Liver (tissue), 8 donors: ENCODE measurements at regions not wholly inside any gene's neighbourhood (a gene's known extent, or its start where the extent isn't known, plus 50 kb on each side); places are given as distances from the start of the nearest gene placed in this dataset.

Experiments used
- DNase-seq: peaks from one replicate; pipeline ENCODE4 v3.0.0-alpha.2; 2017; ENCODE audit warnings: low spot score
- H3K27ac ChIP-seq, 2 donors: one replicate each; pipeline ENCODE4 v1.7.0; 2013; ENCODE audit warnings: inconsistent platforms in 2 of 2, low read length in 2 of 2, control low read depth in 1 of 2, low read depth in 1 of 2, mild to moderate bottlenecking in 1 of 2
- H3K27me3 ChIP-seq, 4 donors: one replicate each; pipeline versions ENCODE4 v1.6.1 to v1.7.0; 2013; ENCODE audit warnings: low read length in 3 of 4, inconsistent platforms in 1 of 4, mild to moderate bottlenecking in 1 of 4, moderate library complexity in 1 of 4; ENCODE audit not compliant: control insufficient read depth in 4 of 4, insufficient read depth in 4 of 4
- H3K36me3 ChIP-seq, 4 donors: one replicate each; pipeline versions ENCODE4 v1.6.1 to v1.7.0; 2013; ENCODE audit warnings: low read length in 3 of 4, mild to moderate bottlenecking in 3 of 4, low read depth in 1 of 4, moderate library complexity in 1 of 4; ENCODE audit not compliant: control insufficient read depth in 4 of 4, insufficient read depth in 3 of 4
- H3K4me1 ChIP-seq, 4 donors: one replicate each; pipeline versions ENCODE4 v1.6.1 to v1.7.0; 2013; ENCODE audit warnings: low read length in 3 of 4, mild to moderate bottlenecking in 3 of 4, moderate library complexity in 1 of 4; ENCODE audit not compliant: control insufficient read depth in 4 of 4, insufficient read depth in 4 of 4
- H3K4me3 ChIP-seq, 3 donors: one replicate each; pipeline versions ENCODE4 v1.6.1 to v1.7.0; 2013; ENCODE audit warnings: low read length in 3 of 3, control low read depth in 1 of 3, low read depth in 1 of 3, mild to moderate bottlenecking in 1 of 3
- H3K9ac ChIP-seq, 2 donors: one replicate each; pipeline ENCODE4 v1.7.0; 2013; ENCODE audit warnings: low read length in 2 of 2, mild to moderate bottlenecking in 2 of 2, moderate library complexity in 2 of 2, control low read depth in 1 of 2, low read depth in 1 of 2
- H3K9me3 ChIP-seq, 4 donors: one replicate each; pipeline versions ENCODE4 v1.6.1 to v1.7.0; 2013; ENCODE audit warnings: low read length in 3 of 4; ENCODE audit not compliant: control insufficient read depth in 4 of 4
- EGR1 ChIP-seq, 2 donors: IDR thresholded peaks; 2 replicates each; pipeline ENCODE4 v1.6.1; 2016 to 2018; ENCODE audit warnings: antibody characterized with exemption in 2 of 2, low read depth in 2 of 2
- FOXA1 ChIP-seq: IDR thresholded peaks from 2 replicates; pipeline ENCODE4 v1.6.1; 2016; ENCODE audit warnings: antibody characterized with exemption
- FOXA2 ChIP-seq: IDR thresholded peaks from 2 replicates; pipeline ENCODE4 v1.6.1; 2016; ENCODE audit warnings: antibody characterized with exemption
- HNF4A ChIP-seq, 2 donors: conservative IDR thresholded peaks; 2 replicates each; pipeline ENCODE4 v1.6.1; 2016; ENCODE audit warnings: antibody characterized with exemption in 2 of 2, mild to moderate bottlenecking in 2 of 2
- HNF4G ChIP-seq: IDR thresholded peaks from 2 replicates; pipeline ENCODE4 v1.6.1; 2016; ENCODE audit warnings: antibody characterized with exemption
- JUND ChIP-seq, 2 donors: IDR thresholded peaks; 2 replicates each; pipeline ENCODE4 v1.6.1; 2016; ENCODE audit warnings: antibody characterized with exemption in 2 of 2
- RAD21 ChIP-seq, 2 donors: IDR thresholded peaks; 2 replicates each; pipeline ENCODE4 v1.6.1; 2016; ENCODE audit warnings: antibody characterized with exemption in 2 of 2, mild to moderate bottlenecking in 2 of 2
- RXRA ChIP-seq, 2 donors: IDR thresholded peaks; 2 replicates each; pipeline ENCODE4 v1.6.1; 2017 to 2018; ENCODE audit warnings: antibody characterized with exemption in 2 of 2, mild to moderate bottlenecking in 1 of 2
- TAF1 ChIP-seq: conservative IDR thresholded peaks from 2 replicates; pipeline ENCODE4 v1.6.1; 2016; ENCODE audit warnings: antibody characterized with exemption, mild to moderate bottlenecking
- YY1 ChIP-seq: IDR thresholded peaks from 2 replicates; pipeline ENCODE4 v1.6.1; 2016; ENCODE audit warnings: antibody characterized with exemption, mild to moderate bottlenecking
- WGBS: extraction: QIAGEN DNeasy Blood & Tissue Kit; methylation state at CpG from one replicate; pipeline ENCODE4 v1.1.7; 2013; 5-methylcytosine and 5-hydroxymethylcytosine counted together
- TF ChIP-seq, protein P1 (sequence below): IDR thresholded peaks from 2 replicates; pipeline ENCODE4 v1.6.1; 2016; ENCODE audit warnings: antibody characterized with exemption
- TF ChIP-seq, protein P2 (sequence below): IDR thresholded peaks from 2 replicates; pipeline ENCODE4 v1.6.1; 2016; ENCODE audit warnings: antibody characterized with exemption
- TF ChIP-seq, protein P3 (sequence below): IDR thresholded peaks from 2 replicates; pipeline ENCODE4 v1.6.1; 2016; ENCODE audit warnings: antibody characterized with exemption, mild to moderate bottlenecking
- TF ChIP-seq, protein P4 (sequence below): fragments of 150-350 bp; IDR thresholded peaks from 2 replicates; pipeline ENCODE4 v1.5.1; 2017; ENCODE audit warnings: improper control_type of control experiment, low read depth, low read length; ENCODE audit not compliant: missing input control
- TF ChIP-seq, protein P5 (sequence below): IDR thresholded peaks from 2 replicates; pipeline ENCODE4 v1.6.1; 2016; ENCODE audit warnings: antibody characterized with exemption
- donor health status: healthy.
- donor health status: healthy.
- donor health status: healthy.
- donor health status: healthy.
- donor health status: healthy.

DNA sequence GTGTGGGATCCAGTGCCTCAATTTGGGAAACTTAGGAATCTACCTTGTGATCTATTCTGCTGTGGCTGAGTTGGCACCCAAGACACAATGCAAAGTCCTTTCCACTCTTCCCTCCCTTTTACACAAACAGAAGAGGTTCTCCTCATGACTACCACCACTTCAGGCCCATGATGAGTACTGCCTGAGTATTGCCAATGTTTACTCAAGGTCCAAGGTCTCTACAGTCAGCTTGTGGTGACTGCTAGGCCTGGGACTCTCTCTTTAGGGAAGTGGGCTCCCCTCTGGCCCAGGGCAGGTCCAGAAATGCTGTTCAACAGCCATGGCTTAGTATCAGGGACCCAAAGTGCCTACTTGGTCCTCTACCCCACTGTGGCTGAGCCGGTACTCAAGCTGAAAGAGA lies 56.8 kb upstream of the PEX5L start (continued):
- TF ChIP-seq, protein P1, sequence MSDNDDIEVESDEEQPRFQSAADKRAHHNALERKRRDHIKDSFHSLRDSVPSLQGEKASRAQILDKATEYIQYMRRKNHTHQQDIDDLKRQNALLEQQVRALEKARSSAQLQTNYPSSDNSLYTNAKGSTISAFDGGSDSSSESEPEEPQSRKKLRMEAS = no peak
- TF ChIP-seq JUND (IDR thresholded peaks at IDR 0.05) = no peak
- no peak for TF ChIP-seq YY1
- TF ChIP-seq HNF4G = no peak
- no peak for TF ChIP-seq FOXA1

DNA sequence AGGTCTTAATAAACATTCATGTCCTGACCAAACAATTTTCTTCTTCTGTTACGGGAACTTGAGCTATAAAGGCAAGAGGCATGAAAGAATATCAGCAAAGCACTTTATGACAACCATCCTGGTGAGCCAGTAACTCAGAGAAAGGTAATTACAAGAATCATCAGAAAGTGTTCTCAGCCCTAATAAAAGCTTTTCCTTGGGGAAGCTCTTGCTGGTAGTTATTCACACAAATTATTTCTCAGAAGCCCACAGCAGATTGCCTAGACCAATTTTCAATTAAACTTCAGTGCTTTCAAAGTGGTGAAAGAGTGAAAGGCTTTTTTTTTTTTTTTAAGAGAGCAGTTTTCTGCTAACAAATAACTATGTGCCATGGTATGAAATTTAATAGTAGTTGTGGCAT lies 60.9 kb upstream of the PEX5L start:
- WGBS = 54% methylated on average over 1 of the region's 1 CpG
- Histone ChIP-seq H3K27me3 (peaks cover 0 to 3% (median 0%) of the 10 kb centered on the region in 4 donors), H3K4me1 (no peaks in the 10 kb centered on the region), H3K27ac (no peak overlapping the region), H3K36me3 (no peaks in the 10 kb centered on the region), H3K9me3 (peaks cover 0 to 7% (median 0%) of the 10 kb centered on the region in 4 donors), H3K4me3 (no peak overlapping the region), H3K9ac (no peak overlapping the region)
- TF ChIP-seq, protein P2, sequence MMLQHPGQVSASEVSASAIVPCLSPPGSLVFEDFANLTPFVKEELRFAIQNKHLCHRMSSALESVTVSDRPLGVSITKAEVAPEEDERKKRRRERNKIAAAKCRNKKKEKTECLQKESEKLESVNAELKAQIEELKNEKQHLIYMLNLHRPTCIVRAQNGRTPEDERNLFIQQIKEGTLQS = no peak
- TF ChIP-seq, protein P3, sequence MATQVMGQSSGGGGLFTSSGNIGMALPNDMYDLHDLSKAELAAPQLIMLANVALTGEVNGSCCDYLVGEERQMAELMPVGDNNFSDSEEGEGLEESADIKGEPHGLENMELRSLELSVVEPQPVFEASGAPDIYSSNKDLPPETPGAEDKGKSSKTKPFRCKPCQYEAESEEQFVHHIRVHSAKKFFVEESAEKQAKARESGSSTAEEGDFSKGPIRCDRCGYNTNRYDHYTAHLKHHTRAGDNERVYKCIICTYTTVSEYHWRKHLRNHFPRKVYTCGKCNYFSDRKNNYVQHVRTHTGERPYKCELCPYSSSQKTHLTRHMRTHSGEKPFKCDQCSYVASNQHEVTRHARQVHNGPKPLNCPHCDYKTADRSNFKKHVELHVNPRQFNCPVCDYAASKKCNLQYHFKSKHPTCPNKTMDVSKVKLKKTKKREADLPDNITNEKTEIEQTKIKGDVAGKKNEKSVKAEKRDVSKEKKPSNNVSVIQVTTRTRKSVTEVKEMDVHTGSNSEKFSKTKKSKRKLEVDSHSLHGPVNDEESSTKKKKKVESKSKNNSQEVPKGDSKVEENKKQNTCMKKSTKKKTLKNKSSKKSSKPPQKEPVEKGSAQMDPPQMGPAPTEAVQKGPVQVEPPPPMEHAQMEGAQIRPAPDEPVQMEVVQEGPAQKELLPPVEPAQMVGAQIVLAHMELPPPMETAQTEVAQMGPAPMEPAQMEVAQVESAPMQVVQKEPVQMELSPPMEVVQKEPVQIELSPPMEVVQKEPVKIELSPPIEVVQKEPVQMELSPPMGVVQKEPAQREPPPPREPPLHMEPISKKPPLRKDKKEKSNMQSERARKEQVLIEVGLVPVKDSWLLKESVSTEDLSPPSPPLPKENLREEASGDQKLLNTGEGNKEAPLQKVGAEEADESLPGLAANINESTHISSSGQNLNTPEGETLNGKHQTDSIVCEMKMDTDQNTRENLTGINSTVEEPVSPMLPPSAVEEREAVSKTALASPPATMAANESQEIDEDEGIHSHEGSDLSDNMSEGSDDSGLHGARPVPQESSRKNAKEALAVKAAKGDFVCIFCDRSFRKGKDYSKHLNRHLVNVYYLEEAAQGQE = no peak
- TF ChIP-seq HNF4G = no peak
- no peak for TF ChIP-seq HNF4A (conservative IDR thresholded peaks at IDR 0.05)
- no peak for TF ChIP-seq RAD21 (IDR thresholded peaks at IDR 0.05)
- no peak for TF ChIP-seq YY1
- TF ChIP-seq, protein P1 = no peak
- TF ChIP-seq RXRA (IDR thresholded peaks at IDR 0.05) = no peak
- TF ChIP-seq, protein P4, sequence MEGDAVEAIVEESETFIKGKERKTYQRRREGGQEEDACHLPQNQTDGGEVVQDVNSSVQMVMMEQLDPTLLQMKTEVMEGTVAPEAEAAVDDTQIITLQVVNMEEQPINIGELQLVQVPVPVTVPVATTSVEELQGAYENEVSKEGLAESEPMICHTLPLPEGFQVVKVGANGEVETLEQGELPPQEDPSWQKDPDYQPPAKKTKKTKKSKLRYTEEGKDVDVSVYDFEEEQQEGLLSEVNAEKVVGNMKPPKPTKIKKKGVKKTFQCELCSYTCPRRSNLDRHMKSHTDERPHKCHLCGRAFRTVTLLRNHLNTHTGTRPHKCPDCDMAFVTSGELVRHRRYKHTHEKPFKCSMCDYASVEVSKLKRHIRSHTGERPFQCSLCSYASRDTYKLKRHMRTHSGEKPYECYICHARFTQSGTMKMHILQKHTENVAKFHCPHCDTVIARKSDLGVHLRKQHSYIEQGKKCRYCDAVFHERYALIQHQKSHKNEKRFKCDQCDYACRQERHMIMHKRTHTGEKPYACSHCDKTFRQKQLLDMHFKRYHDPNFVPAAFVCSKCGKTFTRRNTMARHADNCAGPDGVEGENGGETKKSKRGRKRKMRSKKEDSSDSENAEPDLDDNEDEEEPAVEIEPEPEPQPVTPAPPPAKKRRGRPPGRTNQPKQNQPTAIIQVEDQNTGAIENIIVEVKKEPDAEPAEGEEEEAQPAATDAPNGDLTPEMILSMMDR = no peak
- TF ChIP-seq FOXA1 = no peak
- TF ChIP-seq, protein P5, sequence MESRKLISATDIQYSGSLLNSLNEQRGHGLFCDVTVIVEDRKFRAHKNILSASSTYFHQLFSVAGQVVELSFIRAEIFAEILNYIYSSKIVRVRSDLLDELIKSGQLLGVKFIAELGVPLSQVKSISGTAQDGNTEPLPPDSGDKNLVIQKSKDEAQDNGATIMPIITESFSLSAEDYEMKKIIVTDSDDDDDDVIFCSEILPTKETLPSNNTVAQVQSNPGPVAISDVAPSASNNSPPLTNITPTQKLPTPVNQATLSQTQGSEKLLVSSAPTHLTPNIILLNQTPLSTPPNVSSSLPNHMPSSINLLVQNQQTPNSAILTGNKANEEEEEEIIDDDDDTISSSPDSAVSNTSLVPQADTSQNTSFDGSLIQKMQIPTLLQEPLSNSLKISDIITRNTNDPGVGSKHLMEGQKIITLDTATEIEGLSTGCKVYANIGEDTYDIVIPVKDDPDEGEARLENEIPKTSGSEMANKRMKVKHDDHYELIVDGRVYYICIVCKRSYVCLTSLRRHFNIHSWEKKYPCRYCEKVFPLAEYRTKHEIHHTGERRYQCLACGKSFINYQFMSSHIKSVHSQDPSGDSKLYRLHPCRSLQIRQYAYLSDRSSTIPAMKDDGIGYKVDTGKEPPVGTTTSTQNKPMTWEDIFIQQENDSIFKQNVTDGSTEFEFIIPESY = no peak
- no peak for TF ChIP-seq FOXA2
- no peak for TF ChIP-seq TAF1
- no peak for TF ChIP-seq EGR1 (IDR thresholded peaks at IDR 0.05; ENCODE audit: low read depth in 2 of 2)
- DNase-seq = no peak
